DOHH2 (cell line): ENCODE measurements at regions not wholly inside any gene's neighbourhood (a gene's known extent, or its start where the extent isn't known, plus 50 kb on each side); places are given as distances from the start of the nearest gene placed in this dataset.

Experiments used
- CTCF ChIP-seq: fragments of 200-600 bp; sonication (generic); IDR thresholded peaks from one replicate; pipeline ENCODE4 v1.5.1; 2014; ENCODE audit warnings: antibody characterized with exemption, mild to moderate bottlenecking, low read depth, low read length; ENCODE audit not compliant: poor library complexity, severe bottlenecking
- EZH2phosphoT487 ChIP-seq: fragments of 200-600 bp; sonication (generic); IDR thresholded peaks from 2 replicates; pipeline ENCODE4 v1.6.1; 2017; ENCODE audit warnings: borderline replicate concordance, mild to moderate bottlenecking, antibody characterized with exemption, low read length, moderate library complexity, mixed read lengths

GRCh38 chr12:83471341-83471740, 784.6 kb downstream of the TMTC2 start:
- TF ChIP-seq CTCF (no peak), EZH2phosphoT487 (no peak)
